ENCODE measurements at regions not wholly inside any gene's neighbourhood (a gene's known extent, or its start where the extent isn't known, plus 50 kb on each side); places are given as distances from the start of the nearest gene placed in this dataset.

GRCh38 chr6:3593161-3593560, 136.3 kb upstream of the SLC22A23 start:
- DNase-seq (ENCODE audit: low read depth in 2 of 2): no peak

- DNase-seq (ENCODE audit: low read depth in 2 of 2): no peak
Observed at GRCh38 chr6:3592371-3592941, 135.6 kb upstream of the SLC22A23 start.

GRCh38 chr6:3591970-3592369, 135.1 kb upstream of the SLC22A23 start:
- DNase-seq (ENCODE audit: low read depth in 2 of 2): no peak

- no peak for DNase-seq (ENCODE audit: low read depth in 2 of 2)
Observed at GRCh38 chr6:3587660-3588059, 130.8 kb upstream of the SLC22A23 start.

- no peak for DNase-seq (ENCODE audit: low read depth in 2 of 2)
Observed at GRCh38 chr6:3585320-3585935, 128.6 kb upstream of the SLC22A23 start.

- no peak for DNase-seq (ENCODE audit: low read depth in 2 of 2)
Observed at GRCh38 chr6:3584606-3585005, 127.8 kb upstream of the SLC22A23 start.

GRCh38 chr6:3581469-3581868, 124.6 kb upstream of the SLC22A23 start:
- DNase-seq (ENCODE audit: low read depth in 2 of 2): no peak

GRCh38 chr6:3579652-3580175, 122.9 kb upstream of the SLC22A23 start:
- no peak for DNase-seq (ENCODE audit: low read depth in 2 of 2)

- DNase-seq (ENCODE audit: low read depth in 2 of 2): no peak
Observed at GRCh38 chr6:3578981-3579380, 122.1 kb upstream of the SLC22A23 start.

- DNase-seq (ENCODE audit: low read depth in 2 of 2): no peak
Observed at GRCh38 chr6:3577517-3577916, 120.7 kb upstream of the SLC22A23 start.

GRCh38 chr6:3575701-3576100, 118.9 kb upstream of the SLC22A23 start:
- DNase-seq (ENCODE audit: low read depth in 2 of 2): no peak

GRCh38 chr6:3575166-3575565, 118.3 kb upstream of the SLC22A23 start:
- no peak for DNase-seq (ENCODE audit: low read depth in 2 of 2)

- DNase-seq (ENCODE audit: low read depth in 2 of 2): no peak
Observed at GRCh38 chr6:3573670-3574069, 116.8 kb upstream of the SLC22A23 start.

GRCh38 chr6:3571836-3572235, 115.0 kb upstream of the SLC22A23 start:
- DNase-seq (ENCODE audit: low read depth in 2 of 2): no peak

GRCh38 chr6:3571250-3571681, 114.4 kb upstream of the SLC22A23 start:
- DNase-seq (ENCODE audit: low read depth in 2 of 2): no peak

GRCh38 chr6:3569816-3570215, 113.0 kb upstream of the SLC22A23 start:
- DNase-seq (ENCODE audit: low read depth in 2 of 2): no peak

GRCh38 chr6:3568396-3569082, 111.7 kb upstream of the SLC22A23 start:
- no peak for DNase-seq (ENCODE audit: low read depth in 2 of 2)

GRCh38 chr6:3566812-3567211, 110.0 kb upstream of the SLC22A23 start:
- DNase-seq (ENCODE audit: low read depth in 2 of 2): no peak

- no peak for DNase-seq (ENCODE audit: low read depth in 2 of 2)
Observed at GRCh38 chr6:3565291-3565690, 108.4 kb upstream of the SLC22A23 start.

GRCh38 chr6:3561725-3562124, 104.9 kb upstream of the SLC22A23 start:
- DNase-seq (ENCODE audit: low read depth in 2 of 2): no peak

GRCh38 chr6:3560211-3560610, 103.4 kb upstream of the SLC22A23 start:
- DNase-seq (ENCODE audit: low read depth in 2 of 2): no peak

GRCh38 chr6:3559561-3559960, 102.7 kb upstream of the SLC22A23 start:
- DNase-seq (ENCODE audit: low read depth in 2 of 2): no peak

GRCh38 chr6:3557336-3557735, 100.5 kb upstream of the SLC22A23 start:
- no peak for DNase-seq (ENCODE audit: low read depth in 2 of 2)
